H9 (cell line): ENCODE measurements at regions not wholly inside any gene's neighbourhood (a gene's known extent, or its start where the extent isn't known, plus 50 kb on each side); places are given as distances from the start of the nearest gene placed in this dataset.

Source experiments
- DNase-seq: peaks from one replicate; pipeline ENCODE4 v3.0.0-alpha.2; 2017
- H2AFZ ChIP-seq: one replicate; pipeline ENCODE4 v1.6.1; 2013; ENCODE audit warnings: mild to moderate bottlenecking, low read length, control low read depth, moderate library complexity
- H2AK5ac ChIP-seq: 2 replicates; pipeline ENCODE4 v1.6.1; 2013; ENCODE audit warnings: low read length, control low read depth, mixed read lengths; ENCODE audit not compliant: insufficient read length
- H2BK120ac ChIP-seq: one replicate; pipeline ENCODE4 v1.6.1; 2013; ENCODE audit warnings: low read depth, mild to moderate bottlenecking, low read length, control low read depth, inconsistent platforms; ENCODE audit not compliant: poor library complexity, severe bottlenecking
- H2BK12ac ChIP-seq: 2 replicates; pipeline ENCODE4 v1.6.1; 2013; ENCODE audit warnings: low read length, control low read depth, mixed read lengths, low read depth; ENCODE audit not compliant: insufficient read length
- H2BK15ac ChIP-seq: 2 replicates; pipeline ENCODE4 v1.6.1; 2013; ENCODE audit warnings: low read depth, low read length, control low read depth
- H2BK20ac ChIP-seq: one replicate; pipeline ENCODE4 v1.6.1; 2013; ENCODE audit warnings: low read depth, mild to moderate bottlenecking, low read length, control low read depth, inconsistent platforms; ENCODE audit not compliant: poor library complexity, severe bottlenecking
- H2BK5ac ChIP-seq: 2 replicates; pipeline ENCODE4 v1.6.1; 2013; ENCODE audit warnings: low read length, control low read depth, mixed read lengths; ENCODE audit not compliant: insufficient read length
- H3K14ac ChIP-seq: 2 replicates; pipeline ENCODE4 v1.6.1; 2013; ENCODE audit warnings: low read length, control low read depth; ENCODE audit not compliant: insufficient read depth
- H3K18ac ChIP-seq: 2 replicates; pipeline ENCODE4 v1.6.1; 2013; ENCODE audit warnings: low read depth, mild to moderate bottlenecking, mixed read lengths, low read length, control low read depth; ENCODE audit not compliant: insufficient read length
- H3K23ac ChIP-seq: 2 replicates; pipeline ENCODE4 v1.6.1; 2013; ENCODE audit warnings: low read length, control low read depth, mixed read lengths, low read depth; ENCODE audit not compliant: insufficient read length
- H3K23me2 ChIP-seq: 2 replicates; pipeline ENCODE4 v1.6.1; 2013; ENCODE audit warnings: low read depth, mild to moderate bottlenecking, mixed read lengths, low read length, control low read depth; ENCODE audit not compliant: insufficient read length, poor library complexity, severe bottlenecking
- H3K27ac ChIP-seq: 2 replicates; pipeline ENCODE4 v1.5.1; 2013; ENCODE audit warnings: low read length, control low read depth, mixed read lengths, low read depth; ENCODE audit not compliant: insufficient read length
- H3K27me3 ChIP-seq: 2 replicates; pipeline ENCODE4 v1.6.1; 2013; ENCODE audit warnings: low read length, control low read depth, inconsistent platforms; ENCODE audit not compliant: insufficient read depth
- H3K4ac ChIP-seq: 2 replicates; pipeline ENCODE4 v1.6.1; 2013; ENCODE audit warnings: low read depth, mild to moderate bottlenecking, control low read depth, inconsistent platforms, low read length, moderate library complexity
- H3K4me1 ChIP-seq: 2 replicates; pipeline ENCODE4 v1.6.1; 2013; ENCODE audit warnings: low read length, control low read depth, inconsistent platforms; ENCODE audit not compliant: insufficient read depth
- H3K4me2 ChIP-seq: 2 replicates; pipeline ENCODE4 v1.6.1; 2013; ENCODE audit warnings: low read length, control low read depth, mixed read lengths; ENCODE audit not compliant: insufficient read length, insufficient read depth
- H3K56ac ChIP-seq: 2 replicates; pipeline ENCODE4 v1.6.1; 2013; ENCODE audit warnings: low read depth, mild to moderate bottlenecking, mixed read lengths, low read length, control low read depth; ENCODE audit not compliant: insufficient read length
- H3K79me1 ChIP-seq: 2 replicates; pipeline ENCODE4 v1.6.1; 2013; ENCODE audit warnings: low read depth, mild to moderate bottlenecking, moderate library complexity, low read length, control low read depth, inconsistent platforms; ENCODE audit not compliant: insufficient read depth, poor library complexity, severe bottlenecking
- H3K79me2 ChIP-seq: 2 replicates; pipeline ENCODE4 v1.6.1; 2013; ENCODE audit warnings: low read length, control low read depth, inconsistent platforms; ENCODE audit not compliant: insufficient read depth
- H3K9ac ChIP-seq: 2 replicates; pipeline ENCODE4 v1.6.1; 2013; ENCODE audit warnings: low read length, control low read depth, mixed read lengths; ENCODE audit not compliant: insufficient read length; ENCODE audit errors: extremely low read depth
- H3K9me3 ChIP-seq: one replicate; pipeline ENCODE4 v1.6.1; 2013; ENCODE audit warnings: low read depth, low read length, inconsistent platforms; ENCODE audit not compliant: control insufficient read depth
- H3T11ph ChIP-seq: one replicate; pipeline ENCODE4 v1.6.1; 2013; ENCODE audit warnings: mild to moderate bottlenecking, low read length, control low read depth, inconsistent platforms
- H4K20me1 ChIP-seq: one replicate; pipeline ENCODE4 v1.6.1; 2013; ENCODE audit not compliant: control insufficient read depth, insufficient read length, insufficient read depth
- H4K5ac ChIP-seq: 2 replicates; pipeline ENCODE4 v1.6.1; 2013; ENCODE audit warnings: low read depth, mild to moderate bottlenecking, mixed read lengths, low read length, control low read depth; ENCODE audit not compliant: insufficient read length
- H4K8ac ChIP-seq: replicated peaks from 2 replicates; pipeline ENCODE4 v1.6.1; 2013; ENCODE audit warnings: low read length, control low read depth, mixed read lengths, low read depth; ENCODE audit not compliant: insufficient read length
- H4K91ac ChIP-seq: 2 replicates; pipeline ENCODE4 v1.6.1; 2013; ENCODE audit warnings: low read depth, mild to moderate bottlenecking, moderate library complexity, mixed read lengths, low read length, control low read depth; ENCODE audit not compliant: insufficient read length
- H3K27ac Mint-ChIP-seq, 3 experiments: 2 replicates in 2 of 3; 3 replicates in 1 of 3; pipeline ENCODE4 v1.8.0; 2020 to 2021; ENCODE audit warnings: mixed read lengths in 3 of 3, mild to moderate bottlenecking in 1 of 3, moderate library complexity in 1 of 3
- H3K27me3 Mint-ChIP-seq: 2 replicates; pipeline ENCODE4 v1.8.0; 2021; ENCODE audit warnings: low read depth, mild to moderate bottlenecking, moderate library complexity, mixed read lengths
- H3K36me3 Mint-ChIP-seq, 3 experiments: 2 replicates in 2 of 3; 3 replicates in 1 of 3; pipeline ENCODE4 v1.8.0; 2020 to 2021; ENCODE audit warnings: low read depth in 3 of 3, mixed read lengths in 3 of 3; ENCODE audit not compliant: insufficient read depth in 1 of 3
- H3K4me1 Mint-ChIP-seq, 2 experiments: 2 replicates each; pipeline ENCODE4 v1.8.0; 2020; ENCODE audit warnings: mixed read lengths in 2 of 2
- H3K4me3 Mint-ChIP-seq, 2 experiments: 2 replicates in 1 of 2; 3 replicates in 1 of 2; pipeline ENCODE4 v1.8.0; 2020 to 2021; ENCODE audit warnings: mild to moderate bottlenecking in 2 of 2, mixed read lengths in 2 of 2, moderate library complexity in 1 of 2
- H3K9me3 Mint-ChIP-seq, 2 experiments: 2 replicates in 1 of 2; 3 replicates in 1 of 2; pipeline ENCODE4 v1.8.0; 2020; ENCODE audit warnings: mild to moderate bottlenecking in 2 of 2, mixed read lengths in 2 of 2, moderate library complexity in 1 of 2
- CTCF ChIP-seq: fragments of 200-600 bp; sonication (generic); conservative IDR thresholded peaks from 3 replicates; pipeline ENCODE4 v1.8.0; 2021; ENCODE audit warnings: antibody characterized with exemption, mild to moderate bottlenecking
- WGBS: extraction: QIAGEN DNeasy Blood & Tissue Kit; methylation state at CpG from one replicate; pipeline ENCODE4 v1.1.7; 2013; ENCODE audit warnings: missing lambda C conversion rate, low lambda C conversion rate, mixed read lengths; ENCODE audit not compliant: insufficient read length; ENCODE audit errors: extremely low coverage; 5-methylcytosine and 5-hydroxymethylcytosine counted together

GRCh38 chr5:155103146-155103545 lies 89.6 kb downstream of the KIF4B start:
- H3K9me3 Mint-ChIP-seq: no peaks in the 10 kb centered on the region

More at GRCh38 chr5:155103146-155103545, 89.6 kb downstream of the KIF4B start:
- H4K8ac ChIP-seq: no peak overlapping the region
- no peak for TF ChIP-seq CTCF
- H3K56ac ChIP-seq: no peak overlapping the region
- no peak overlapping the region for H2BK20ac ChIP-seq
- H3K18ac ChIP-seq: no peak overlapping the region
- no peak overlapping the region for H3K23ac ChIP-seq
- H2AFZ ChIP-seq: no peak overlapping the region
- H2BK5ac ChIP-seq: no peak overlapping the region
- Mint-ChIP-seq H3K27ac (no peak overlapping the region), H3K4me1 (no peaks in the 10 kb centered on the region), H3K4me3 (no peak overlapping the region), H3K36me3 (no peaks in the 10 kb centered on the region), H3K27me3 (no peaks in the 10 kb centered on the region)
- H4K20me1 ChIP-seq: no peaks in the 10 kb centered on the region
- no peaks in the 10 kb centered on the region for H3K4me1 ChIP-seq
- no peak overlapping the region for H2BK120ac ChIP-seq
- no peak overlapping the region for H3K9ac ChIP-seq
- no peak overlapping the region for H2BK12ac ChIP-seq
- no peaks in the 10 kb centered on the region for H3K9me3 ChIP-seq
- H3K27ac ChIP-seq: no peak overlapping the region
- no CpG with 5 or more reads among the region's 4 CpGs for WGBS
- H3K27me3 ChIP-seq: no peaks in the 10 kb centered on the region
- no peak overlapping the region for H3K4me2 ChIP-seq
- DNase-seq: no peak
- H3K79me2 ChIP-seq: no peaks in the 10 kb centered on the region
- H4K5ac ChIP-seq: no peak overlapping the region
- H3T11ph ChIP-seq: no peak overlapping the region
- no peak overlapping the region for H3K4ac ChIP-seq
- no peaks in the 10 kb centered on the region for H3K23me2 ChIP-seq
- H3K14ac ChIP-seq: no peak overlapping the region
- no peak overlapping the region for H2AK5ac ChIP-seq
- H4K91ac ChIP-seq: no peak overlapping the region
- no peaks in the 10 kb centered on the region for H3K79me1 ChIP-seq
- H2BK15ac ChIP-seq: no peak overlapping the region
